SK-N-SH treated with all-trans-retinoic acid at 6 μM for 48 hours (cell line): ENCODE measurements at regions not wholly inside any gene's neighbourhood (a gene's known extent, or its start where the extent isn't known, plus 50 kb on each side); places are given as distances from the start of the nearest gene placed in this dataset.

Source experiments
- ARNTL ChIP-seq: fragments of 450-650 bp; formaldehyde crosslinking; IDR thresholded peaks from 2 replicates; pipeline ENCODE4 v1.5.0; 2020; ENCODE audit warnings: low read depth, mild to moderate bottlenecking, moderate library complexity, borderline replicate concordance
- SNAI2 ChIP-seq: fragments of 250-450 bp; sonication (Bioruptor Pico); IDR thresholded peaks from 2 replicates; pipeline ENCODE4 v1.5.0; 2020; ENCODE audit warnings: mild to moderate bottlenecking, moderate library complexity
- ZFP30 ChIP-seq: fragments of 450-650 bp; formaldehyde crosslinking; IDR thresholded peaks from 2 replicates; pipeline ENCODE4 v1.5.0; 2022; ENCODE audit warnings: mild to moderate bottlenecking, moderate library complexity
- ZNF8 ChIP-seq: fragments of 450-650 bp; formaldehyde crosslinking; IDR thresholded peaks from 2 replicates; pipeline ENCODE4 v1.5.0; 2020; ENCODE audit warnings: mild to moderate bottlenecking, moderate library complexity
- TF ChIP-seq, protein P1 (sequence below): fragments of 250-450 bp; sonication (Bioruptor Pico); IDR thresholded peaks from 2 replicates; pipeline ENCODE4 v1.5.0; 2020; ENCODE audit warnings: mild to moderate bottlenecking, moderate library complexity
- TF ChIP-seq, protein P2 (sequence below): fragments of 250-450 bp; sonication (Bioruptor Pico); IDR thresholded peaks from 2 replicates; pipeline ENCODE4 v1.8.0; 2020; ENCODE audit warnings: mild to moderate bottlenecking, moderate library complexity, borderline replicate concordance
- TF ChIP-seq, protein P3 (sequence below): fragments of 250-450 bp; sonication (Bioruptor Pico); IDR thresholded peaks from 2 replicates; pipeline ENCODE4 v1.5.1; 2020; ENCODE audit warnings: low read depth, mild to moderate bottlenecking, moderate library complexity

DNA sequence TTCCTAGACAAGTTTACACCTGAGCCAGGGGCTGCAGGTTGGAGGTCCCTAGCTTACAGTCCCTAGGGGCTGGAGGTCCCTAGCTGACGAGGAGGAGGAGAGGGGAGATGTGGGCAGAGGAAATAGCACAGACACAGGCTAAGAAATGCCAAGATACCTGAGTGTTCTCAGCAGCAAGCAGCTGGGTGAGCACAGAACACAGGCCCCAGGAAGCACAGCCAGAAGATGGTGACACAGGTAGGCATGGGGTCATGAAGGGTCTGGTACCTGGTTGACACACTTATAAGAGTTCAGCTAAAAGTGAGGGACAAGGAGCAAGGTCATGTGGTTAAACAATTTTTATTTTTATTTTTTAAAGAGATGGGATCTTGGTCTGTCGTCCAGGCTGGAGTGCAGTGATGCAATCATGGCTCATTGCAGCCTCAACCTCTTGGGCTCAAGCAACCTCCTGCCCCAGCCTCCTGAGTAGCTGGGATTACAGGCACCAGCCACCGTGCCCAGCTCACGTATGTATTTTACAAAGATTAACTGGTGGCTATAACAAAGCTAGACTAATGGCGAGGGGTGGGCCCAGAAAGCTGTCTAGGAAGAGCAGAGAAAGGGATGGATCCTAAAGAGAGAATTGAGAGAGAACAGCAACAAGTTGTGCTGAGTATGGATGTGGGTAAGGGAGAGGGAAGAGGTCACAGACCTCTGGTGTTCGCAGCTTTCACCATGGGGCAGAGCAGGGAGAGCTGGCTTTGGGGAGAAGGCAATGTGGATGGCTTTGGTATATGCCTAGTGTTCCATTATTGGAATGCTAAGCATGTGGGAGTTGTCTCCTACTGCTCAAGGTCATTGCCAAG, 140.3 kb upstream of the KLF14 start:
- TF ChIP-seq, protein P1, sequence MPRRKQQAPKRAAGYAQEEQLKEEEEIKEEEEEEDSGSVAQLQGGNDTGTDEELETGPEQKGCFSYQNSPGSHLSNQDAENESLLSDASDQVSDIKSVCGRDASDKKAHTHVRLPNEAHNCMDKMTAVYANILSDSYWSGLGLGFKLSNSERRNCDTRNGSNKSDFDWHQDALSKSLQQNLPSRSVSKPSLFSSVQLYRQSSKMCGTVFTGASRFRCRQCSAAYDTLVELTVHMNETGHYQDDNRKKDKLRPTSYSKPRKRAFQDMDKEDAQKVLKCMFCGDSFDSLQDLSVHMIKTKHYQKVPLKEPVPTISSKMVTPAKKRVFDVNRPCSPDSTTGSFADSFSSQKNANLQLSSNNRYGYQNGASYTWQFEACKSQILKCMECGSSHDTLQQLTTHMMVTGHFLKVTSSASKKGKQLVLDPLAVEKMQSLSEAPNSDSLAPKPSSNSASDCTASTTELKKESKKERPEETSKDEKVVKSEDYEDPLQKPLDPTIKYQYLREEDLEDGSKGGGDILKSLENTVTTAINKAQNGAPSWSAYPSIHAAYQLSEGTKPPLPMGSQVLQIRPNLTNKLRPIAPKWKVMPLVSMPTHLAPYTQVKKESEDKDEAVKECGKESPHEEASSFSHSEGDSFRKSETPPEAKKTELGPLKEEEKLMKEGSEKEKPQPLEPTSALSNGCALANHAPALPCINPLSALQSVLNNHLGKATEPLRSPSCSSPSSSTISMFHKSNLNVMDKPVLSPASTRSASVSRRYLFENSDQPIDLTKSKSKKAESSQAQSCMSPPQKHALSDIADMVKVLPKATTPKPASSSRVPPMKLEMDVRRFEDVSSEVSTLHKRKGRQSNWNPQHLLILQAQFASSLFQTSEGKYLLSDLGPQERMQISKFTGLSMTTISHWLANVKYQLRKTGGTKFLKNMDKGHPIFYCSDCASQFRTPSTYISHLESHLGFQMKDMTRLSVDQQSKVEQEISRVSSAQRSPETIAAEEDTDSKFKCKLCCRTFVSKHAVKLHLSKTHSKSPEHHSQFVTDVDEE (CRISPR knock-in tag), result no peak
- TF ChIP-seq ZNF8 (CRISPR knock-in tag) (no peak), ARNTL (CRISPR knock-in tag) (no peak), ZFP30 (CRISPR knock-in tag) (no peak), SNAI2 (CRISPR knock-in tag) (no peak)
- TF ChIP-seq, protein P2, sequence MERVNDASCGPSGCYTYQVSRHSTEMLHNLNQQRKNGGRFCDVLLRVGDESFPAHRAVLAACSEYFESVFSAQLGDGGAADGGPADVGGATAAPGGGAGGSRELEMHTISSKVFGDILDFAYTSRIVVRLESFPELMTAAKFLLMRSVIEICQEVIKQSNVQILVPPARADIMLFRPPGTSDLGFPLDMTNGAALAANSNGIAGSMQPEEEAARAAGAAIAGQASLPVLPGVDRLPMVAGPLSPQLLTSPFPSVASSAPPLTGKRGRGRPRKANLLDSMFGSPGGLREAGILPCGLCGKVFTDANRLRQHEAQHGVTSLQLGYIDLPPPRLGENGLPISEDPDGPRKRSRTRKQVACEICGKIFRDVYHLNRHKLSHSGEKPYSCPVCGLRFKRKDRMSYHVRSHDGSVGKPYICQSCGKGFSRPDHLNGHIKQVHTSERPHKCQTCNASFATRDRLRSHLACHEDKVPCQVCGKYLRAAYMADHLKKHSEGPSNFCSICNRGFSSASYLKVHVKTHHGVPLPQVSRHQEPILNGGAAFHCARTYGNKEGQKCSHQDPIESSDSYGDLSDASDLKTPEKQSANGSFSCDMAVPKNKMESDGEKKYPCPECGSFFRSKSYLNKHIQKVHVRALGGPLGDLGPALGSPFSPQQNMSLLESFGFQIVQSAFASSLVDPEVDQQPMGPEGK (CRISPR knock-in tag), result no peak
- TF ChIP-seq, protein P3, sequence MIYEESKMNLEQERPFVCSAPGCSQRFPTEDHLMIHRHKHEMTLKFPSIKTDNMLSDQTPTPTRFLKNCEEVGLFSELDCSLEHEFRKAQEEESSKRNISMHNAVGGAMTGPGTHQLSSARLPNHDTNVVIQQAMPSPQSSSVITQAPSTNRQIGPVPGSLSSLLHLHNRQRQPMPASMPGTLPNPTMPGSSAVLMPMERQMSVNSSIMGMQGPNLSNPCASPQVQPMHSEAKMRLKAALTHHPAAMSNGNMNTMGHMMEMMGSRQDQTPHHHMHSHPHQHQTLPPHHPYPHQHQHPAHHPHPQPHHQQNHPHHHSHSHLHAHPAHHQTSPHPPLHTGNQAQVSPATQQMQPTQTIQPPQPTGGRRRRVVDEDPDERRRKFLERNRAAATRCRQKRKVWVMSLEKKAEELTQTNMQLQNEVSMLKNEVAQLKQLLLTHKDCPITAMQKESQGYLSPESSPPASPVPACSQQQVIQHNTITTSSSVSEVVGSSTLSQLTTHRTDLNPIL, result no peak
